GM23338 (cell line): ENCODE measurements at regions not wholly inside any gene's neighbourhood (a gene's known extent, or its start where the extent isn't known, plus 50 kb on each side); places are given as distances from the start of the nearest gene placed in this dataset.

Experiments used
- ATAC-seq: fragments of 200-7000 bp; cut with Tn5 transposase; 3 replicates; pipeline ENCODE4 v1.9.1; 2020
- DNase-seq: peaks from one replicate; pipeline ENCODE4 v3.0.0-alpha.2; 2015; ENCODE audit warnings: low spot score
- H2AFZ ChIP-seq: fragments of 200-600 bp; sonication (generic); 2 replicates; pipeline ENCODE4 v1.8.0; 2016; ENCODE audit warnings: antibody characterized with exemption, mild to moderate bottlenecking, moderate library complexity
- H3F3A ChIP-seq: fragments of 200-600 bp; sonication (generic); replicated peaks from 2 replicates; pipeline ENCODE4 v1.8.0; 2017; ENCODE audit warnings: antibody characterized with exemption, mixed run types, low read depth
- H3K27ac ChIP-seq: fragments of 200-600 bp; sonication (generic); 2 replicates; pipeline ENCODE4 v1.6.1; 2016; ENCODE audit warnings: low read depth
- H3K27me3 ChIP-seq: fragments of 200-600 bp; sonication (generic); 2 replicates; pipeline ENCODE4 v1.8.0; 2016; ENCODE audit warnings: mild to moderate bottlenecking, mixed run types, moderate library complexity; ENCODE audit not compliant: insufficient read depth
- H3K36me3 ChIP-seq: fragments of 200-600 bp; sonication (generic); 2 replicates; pipeline ENCODE4 v1.8.0; 2016; ENCODE audit warnings: mild to moderate bottlenecking; ENCODE audit not compliant: insufficient read depth
- H3K4me1 ChIP-seq: fragments of 200-600 bp; sonication (generic); 2 replicates; pipeline ENCODE4 v1.8.0; 2016; ENCODE audit warnings: mild to moderate bottlenecking, moderate library complexity; ENCODE audit not compliant: insufficient read depth
- H3K4me2 ChIP-seq: fragments of 200-600 bp; sonication (generic); 2 replicates; pipeline ENCODE4 v1.7.1; 2017; ENCODE audit warnings: mixed run types
- H3K4me3 ChIP-seq: fragments of 200-600 bp; sonication (generic); 2 replicates; pipeline ENCODE4 v1.6.1; 2016; ENCODE audit warnings: mixed run types
- H3K79me2 ChIP-seq: fragments of 200-600 bp; sonication (generic); replicated peaks from 2 replicates; pipeline ENCODE4 v1.8.0; 2017; ENCODE audit warnings: mild to moderate bottlenecking; ENCODE audit not compliant: insufficient read depth
- H3K9me2 ChIP-seq: fragments of 200-600 bp; sonication (generic); 2 replicates; pipeline ENCODE4 v1.8.0; 2017; ENCODE audit not compliant: insufficient read depth
- H4K20me1 ChIP-seq: fragments of 200-600 bp; sonication (generic); replicated peaks from 2 replicates; pipeline ENCODE4 v1.8.0; 2017; ENCODE audit warnings: mild to moderate bottlenecking; ENCODE audit not compliant: insufficient read depth
- H3K27ac Mint-ChIP-seq: 2 replicates; pipeline ENCODE4 v1.8.0; 2020; ENCODE audit warnings: inconsistent platforms, mild to moderate bottlenecking, moderate library complexity, mixed read lengths
- H3K27me3 Mint-ChIP-seq: 3 replicates; pipeline ENCODE4 v1.8.0; 2022; ENCODE audit warnings: low read depth, mild to moderate bottlenecking, moderate library complexity, mixed read lengths, inconsistent platforms; ENCODE audit not compliant: insufficient read depth, poor library complexity
- H3K36me3 Mint-ChIP-seq: 3 replicates; pipeline ENCODE4 v1.8.0; 2021; ENCODE audit warnings: low read depth, mild to moderate bottlenecking, inconsistent platforms, moderate library complexity, mixed read lengths
- H3K4me1 Mint-ChIP-seq: 3 replicates; pipeline ENCODE4 v1.8.0; 2020; ENCODE audit warnings: mild to moderate bottlenecking, inconsistent platforms, mixed read lengths
- H3K4me3 Mint-ChIP-seq: 3 replicates; pipeline ENCODE4 v1.8.0; 2021; ENCODE audit warnings: moderate library complexity, mild to moderate bottlenecking, inconsistent platforms, mixed read lengths
- H3K9me3 Mint-ChIP-seq: 3 replicates; pipeline ENCODE4 v1.8.0; 2020; ENCODE audit warnings: moderate library complexity, mild to moderate bottlenecking, inconsistent platforms, mixed read lengths
- POLR2AphosphoS5 ChIP-seq: IDR thresholded peaks from 2 replicates; pipeline ENCODE4 v1.6.1; 2016; ENCODE audit warnings: antibody characterized with exemption, low read depth
- STAT1 ChIP-seq: IDR thresholded peaks from one replicate; pipeline ENCODE4 v1.6.1; 2016; ENCODE audit warnings: antibody characterized with exemption; ENCODE audit not compliant: unreplicated experiment
- TF ChIP-seq, protein P1 (sequence below): IDR thresholded peaks from one replicate; pipeline ENCODE4 v1.6.1; 2018; ENCODE audit warnings: antibody characterized with exemption; ENCODE audit not compliant: unreplicated experiment
- TF ChIP-seq, protein P2 (sequence below), 2 experiments: fragments of 200-600 bp in 1 of 2; sonication (generic) in 1 of 2; conservative IDR thresholded peaks; 2 replicates each; pipeline versions ENCODE4 v1.5.1 to v1.6.1; 2016 to 2017; ENCODE audit warnings: antibody characterized with exemption in 2 of 2, low read depth in 2 of 2, mild to moderate bottlenecking in 2 of 2, moderate library complexity in 1 of 2
- TF ChIP-seq, protein P3 (sequence below): fragments of 250-450 bp; sonication (Bioruptor Pico); IDR thresholded peaks from 2 replicates; pipeline ENCODE4 v1.5.0; 2020; ENCODE audit warnings: mild to moderate bottlenecking, moderate library complexity

DNA sequence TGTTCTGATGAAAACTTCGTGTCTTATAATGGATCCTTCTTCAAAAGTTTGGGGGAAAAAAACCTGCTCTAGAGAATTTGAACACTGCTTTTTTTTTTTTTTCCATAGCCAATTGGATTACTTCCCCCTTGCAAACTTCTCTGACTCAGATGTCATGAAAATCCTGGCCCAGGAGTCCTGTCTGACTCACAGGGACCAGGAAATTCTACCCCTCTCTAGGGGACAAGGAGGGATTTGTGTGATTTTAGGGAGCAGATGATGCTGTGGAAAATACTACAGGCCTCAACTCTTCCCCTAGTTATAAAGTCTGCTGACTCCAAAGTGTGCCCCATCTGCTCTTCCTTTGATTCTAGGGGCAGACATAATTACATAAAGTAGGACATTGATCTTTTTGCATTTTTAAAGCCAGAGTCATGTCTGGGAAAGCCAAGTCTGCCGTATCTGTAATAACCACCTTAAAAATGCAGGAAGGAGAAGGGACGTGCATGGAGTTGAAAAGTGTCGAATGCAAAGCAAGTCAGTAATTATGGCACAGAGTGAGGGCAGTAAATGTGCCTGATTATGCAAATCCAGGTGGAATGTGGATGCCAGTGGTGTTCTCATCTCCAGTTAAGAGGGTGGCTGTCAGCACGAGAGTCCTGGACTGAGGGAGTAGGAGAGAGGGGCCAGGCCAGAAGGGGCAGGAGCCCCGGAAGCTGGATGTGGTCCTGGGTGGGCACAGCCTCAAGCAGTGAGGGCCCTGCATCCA is 144.3 kb upstream of the SULF2 start (continued):
- TF ChIP-seq, protein P1, sequence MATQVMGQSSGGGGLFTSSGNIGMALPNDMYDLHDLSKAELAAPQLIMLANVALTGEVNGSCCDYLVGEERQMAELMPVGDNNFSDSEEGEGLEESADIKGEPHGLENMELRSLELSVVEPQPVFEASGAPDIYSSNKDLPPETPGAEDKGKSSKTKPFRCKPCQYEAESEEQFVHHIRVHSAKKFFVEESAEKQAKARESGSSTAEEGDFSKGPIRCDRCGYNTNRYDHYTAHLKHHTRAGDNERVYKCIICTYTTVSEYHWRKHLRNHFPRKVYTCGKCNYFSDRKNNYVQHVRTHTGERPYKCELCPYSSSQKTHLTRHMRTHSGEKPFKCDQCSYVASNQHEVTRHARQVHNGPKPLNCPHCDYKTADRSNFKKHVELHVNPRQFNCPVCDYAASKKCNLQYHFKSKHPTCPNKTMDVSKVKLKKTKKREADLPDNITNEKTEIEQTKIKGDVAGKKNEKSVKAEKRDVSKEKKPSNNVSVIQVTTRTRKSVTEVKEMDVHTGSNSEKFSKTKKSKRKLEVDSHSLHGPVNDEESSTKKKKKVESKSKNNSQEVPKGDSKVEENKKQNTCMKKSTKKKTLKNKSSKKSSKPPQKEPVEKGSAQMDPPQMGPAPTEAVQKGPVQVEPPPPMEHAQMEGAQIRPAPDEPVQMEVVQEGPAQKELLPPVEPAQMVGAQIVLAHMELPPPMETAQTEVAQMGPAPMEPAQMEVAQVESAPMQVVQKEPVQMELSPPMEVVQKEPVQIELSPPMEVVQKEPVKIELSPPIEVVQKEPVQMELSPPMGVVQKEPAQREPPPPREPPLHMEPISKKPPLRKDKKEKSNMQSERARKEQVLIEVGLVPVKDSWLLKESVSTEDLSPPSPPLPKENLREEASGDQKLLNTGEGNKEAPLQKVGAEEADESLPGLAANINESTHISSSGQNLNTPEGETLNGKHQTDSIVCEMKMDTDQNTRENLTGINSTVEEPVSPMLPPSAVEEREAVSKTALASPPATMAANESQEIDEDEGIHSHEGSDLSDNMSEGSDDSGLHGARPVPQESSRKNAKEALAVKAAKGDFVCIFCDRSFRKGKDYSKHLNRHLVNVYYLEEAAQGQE: no peak
- TF ChIP-seq STAT1 (no peak), POLR2AphosphoS5 (no peak)

DNA sequence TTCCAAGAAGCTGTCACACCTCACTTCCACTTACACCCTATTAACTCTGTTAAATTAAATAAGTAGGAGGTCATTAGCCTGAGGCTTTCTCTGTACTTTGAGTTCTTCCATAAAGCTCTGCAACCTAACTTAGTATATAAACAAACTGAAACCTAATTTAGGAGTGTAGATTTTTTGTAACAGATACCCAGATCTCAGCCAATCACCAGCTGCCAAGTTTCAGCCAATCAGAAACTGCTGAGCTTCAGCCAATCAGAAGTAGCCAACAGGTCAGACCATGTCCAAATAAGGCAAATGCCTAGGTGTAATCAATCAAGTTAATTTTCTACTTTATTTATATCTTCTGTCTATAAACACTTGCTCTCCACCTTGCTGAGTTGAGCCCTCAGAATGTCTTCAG is 142.7 kb upstream of the SULF2 start:
- Histone ChIP-seq H3K79me2 (no peaks in the 10 kb centered on the region), H3K4me2 (no peak overlapping the region), H3K4me3 (no peak overlapping the region), H3K27me3 (no peaks in the 10 kb centered on the region), H3K27ac (no peak overlapping the region), H3K9me2 (peaks cover 14% of the 10 kb centered on the region; the same call in 1 of the 2 replicates), H2AFZ (no peak overlapping the region), H3K4me1 (peaks cover 5% of the 10 kb centered on the region; the same call in 1 of the 2 replicates), H3K36me3 (no peaks in the 10 kb centered on the region), H3F3A (no peaks in the 10 kb centered on the region), H4K20me1 (no peaks in the 10 kb centered on the region)
- peaks cover 3% of the 10 kb centered on the region; the same call in 1 of the 3 replicates for H3K9me3 Mint-ChIP-seq
- H3K27me3 Mint-ChIP-seq: peaks cover 2% of the 10 kb centered on the region
- no peak for ATAC-seq
- no peak overlapping the region for H3K4me3 Mint-ChIP-seq
- no peak for DNase-seq
- no peak overlapping the region for H3K27ac Mint-ChIP-seq
- H3K36me3 Mint-ChIP-seq: no peaks in the 10 kb centered on the region
- H3K4me1 Mint-ChIP-seq: peaks cover 8% of the 10 kb centered on the region; the same call in 2 of the 3 replicates
- TF ChIP-seq POLR2AphosphoS5: no peak
- TF ChIP-seq, protein P2, sequence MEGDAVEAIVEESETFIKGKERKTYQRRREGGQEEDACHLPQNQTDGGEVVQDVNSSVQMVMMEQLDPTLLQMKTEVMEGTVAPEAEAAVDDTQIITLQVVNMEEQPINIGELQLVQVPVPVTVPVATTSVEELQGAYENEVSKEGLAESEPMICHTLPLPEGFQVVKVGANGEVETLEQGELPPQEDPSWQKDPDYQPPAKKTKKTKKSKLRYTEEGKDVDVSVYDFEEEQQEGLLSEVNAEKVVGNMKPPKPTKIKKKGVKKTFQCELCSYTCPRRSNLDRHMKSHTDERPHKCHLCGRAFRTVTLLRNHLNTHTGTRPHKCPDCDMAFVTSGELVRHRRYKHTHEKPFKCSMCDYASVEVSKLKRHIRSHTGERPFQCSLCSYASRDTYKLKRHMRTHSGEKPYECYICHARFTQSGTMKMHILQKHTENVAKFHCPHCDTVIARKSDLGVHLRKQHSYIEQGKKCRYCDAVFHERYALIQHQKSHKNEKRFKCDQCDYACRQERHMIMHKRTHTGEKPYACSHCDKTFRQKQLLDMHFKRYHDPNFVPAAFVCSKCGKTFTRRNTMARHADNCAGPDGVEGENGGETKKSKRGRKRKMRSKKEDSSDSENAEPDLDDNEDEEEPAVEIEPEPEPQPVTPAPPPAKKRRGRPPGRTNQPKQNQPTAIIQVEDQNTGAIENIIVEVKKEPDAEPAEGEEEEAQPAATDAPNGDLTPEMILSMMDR (conservative IDR thresholded peaks at IDR 0.05; ENCODE audit: low read depth in 2 of 2): no peak
- TF ChIP-seq, protein P3, sequence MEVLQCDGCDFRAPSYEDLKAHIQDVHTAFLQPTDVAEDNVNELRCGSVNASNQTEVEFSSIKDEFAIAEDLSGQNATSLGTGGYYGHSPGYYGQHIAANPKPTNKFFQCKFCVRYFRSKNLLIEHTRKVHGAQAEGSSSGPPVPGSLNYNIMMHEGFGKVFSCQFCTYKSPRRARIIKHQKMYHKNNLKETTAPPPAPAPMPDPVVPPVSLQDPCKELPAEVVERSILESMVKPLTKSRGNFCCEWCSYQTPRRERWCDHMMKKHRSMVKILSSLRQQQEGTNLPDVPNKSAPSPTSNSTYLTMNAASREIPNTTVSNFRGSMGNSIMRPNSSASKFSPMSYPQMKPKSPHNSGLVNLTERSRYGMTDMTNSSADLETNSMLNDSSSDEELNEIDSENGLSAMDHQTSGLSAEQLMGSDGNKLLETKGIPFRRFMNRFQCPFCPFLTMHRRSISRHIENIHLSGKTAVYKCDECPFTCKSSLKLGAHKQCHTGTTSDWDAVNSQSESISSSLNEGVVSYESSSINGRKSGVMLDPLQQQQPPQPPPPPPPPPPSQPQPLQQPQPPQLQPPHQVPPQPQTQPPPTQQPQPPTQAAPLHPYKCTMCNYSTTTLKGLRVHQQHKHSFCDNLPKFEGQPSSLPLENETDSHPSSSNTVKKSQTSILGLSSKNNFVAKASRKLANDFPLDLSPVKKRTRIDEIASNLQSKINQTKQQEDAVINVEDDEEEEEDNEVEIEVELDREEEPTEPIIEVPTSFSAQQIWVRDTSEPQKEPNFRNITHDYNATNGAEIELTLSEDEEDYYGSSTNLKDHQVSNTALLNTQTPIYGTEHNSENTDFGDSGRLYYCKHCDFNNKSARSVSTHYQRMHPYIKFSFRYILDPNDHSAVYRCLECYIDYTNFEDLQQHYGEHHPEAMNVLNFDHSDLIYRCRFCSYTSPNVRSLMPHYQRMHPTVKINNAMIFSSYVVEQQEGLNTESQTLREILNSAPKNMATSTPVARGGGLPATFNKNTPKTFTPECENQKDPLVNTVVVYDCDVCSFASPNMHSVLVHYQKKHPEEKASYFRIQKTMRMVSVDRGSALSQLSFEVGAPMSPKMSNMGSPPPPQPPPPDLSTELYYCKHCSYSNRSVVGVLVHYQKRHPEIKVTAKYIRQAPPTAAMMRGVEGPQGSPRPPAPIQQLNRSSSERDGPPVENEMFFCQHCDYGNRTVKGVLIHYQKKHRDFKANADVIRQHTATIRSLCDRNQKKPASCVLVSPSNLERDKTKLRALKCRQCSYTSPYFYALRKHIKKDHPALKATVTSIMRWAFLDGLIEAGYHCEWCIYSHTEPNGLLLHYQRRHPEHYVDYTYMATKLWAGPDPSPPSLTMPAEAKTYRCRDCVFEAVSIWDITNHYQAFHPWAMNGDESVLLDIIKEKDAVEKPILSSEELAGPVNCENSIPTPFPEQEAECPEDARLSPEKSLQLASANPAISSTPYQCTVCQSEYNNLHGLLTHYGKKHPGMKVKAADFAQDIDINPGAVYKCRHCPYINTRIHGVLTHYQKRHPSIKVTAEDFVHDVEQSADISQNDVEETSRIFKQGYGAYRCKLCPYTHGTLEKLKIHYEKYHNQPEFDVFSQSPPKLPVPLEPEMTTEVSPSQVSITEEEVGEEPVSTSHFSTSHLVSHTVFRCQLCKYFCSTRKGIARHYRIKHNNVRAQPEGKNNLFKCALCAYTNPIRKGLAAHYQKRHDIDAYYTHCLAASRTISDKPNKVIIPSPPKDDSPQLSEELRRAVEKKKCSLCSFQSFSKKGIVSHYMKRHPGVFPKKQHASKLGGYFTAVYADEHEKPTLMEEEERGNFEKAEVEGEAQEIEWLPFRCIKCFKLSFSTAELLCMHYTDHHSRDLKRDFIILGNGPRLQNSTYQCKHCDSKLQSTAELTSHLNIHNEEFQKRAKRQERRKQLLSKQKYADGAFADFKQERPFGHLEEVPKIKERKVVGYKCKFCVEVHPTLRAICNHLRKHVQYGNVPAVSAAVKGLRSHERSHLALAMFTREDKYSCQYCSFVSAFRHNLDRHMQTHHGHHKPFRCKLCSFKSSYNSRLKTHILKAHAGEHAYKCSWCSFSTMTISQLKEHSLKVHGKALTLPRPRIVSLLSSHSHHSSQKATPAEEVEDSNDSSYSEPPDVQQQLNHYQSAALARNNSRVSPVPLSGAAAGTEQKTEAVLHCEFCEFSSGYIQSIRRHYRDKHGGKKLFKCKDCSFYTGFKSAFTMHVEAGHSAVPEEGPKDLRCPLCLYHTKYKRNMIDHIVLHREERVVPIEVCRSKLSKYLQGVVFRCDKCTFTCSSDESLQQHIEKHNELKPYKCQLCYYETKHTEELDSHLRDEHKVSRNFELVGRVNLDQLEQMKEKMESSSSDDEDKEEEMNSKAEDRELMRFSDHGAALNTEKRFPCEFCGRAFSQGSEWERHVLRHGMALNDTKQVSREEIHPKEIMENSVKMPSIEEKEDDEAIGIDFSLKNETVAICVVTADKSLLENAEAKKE: no peak
